ENCODE measurements at regions not wholly inside any gene's neighbourhood (a gene's known extent, or its start where the extent isn't known, plus 50 kb on each side); places are given as distances from the start of the nearest gene placed in this dataset.

- TF ChIP-seq TCF7L2 (IDR thresholded peaks at IDR 0.05; ENCODE audit: borderline replicate concordance, extremely low read depth, insufficient read depth, insufficient read length) (no peak), ZBTB33 (IDR thresholded peaks at IDR 0.05; ENCODE audit: extremely low read depth, insufficient replicate concordance, low read length) (no peak), EZH2 (IDR thresholded peaks at IDR 0.05) (no peak), RAD21 (IDR thresholded peaks at IDR 0.05; ENCODE audit: low read depth) (no peak), ZFX (IDR thresholded peaks at IDR 0.05) (no peak)
Measured at GRCh38 chr2:126839796-126840195, 58.9 kb upstream of the TEX51 start (continued).

- ChIA-PET CTCF (no interaction called here), POLR2A (interaction anchor here (0.5 kb wide), 1 partner anchor 1082 kb away, joined by 3 read pairs; no protein-coding TSS in a partner anchor), RAD21 (ENCODE audit: low non-redundant PET in 1 of 2, low total read pairs in 2 of 2, uncharacterized antibody in 2 of 2, unreplicated experiment in 2 of 2) (no interaction called here)
- Histone ChIP-seq H3K9me3 (ENCODE audit: control insufficient read depth in 1 of 2, insufficient read depth in 1 of 2, low read depth in 1 of 2, low read length in 2 of 2) (no peaks in the 10 kb centered on the region), H3K9me2 (ENCODE audit: insufficient read depth) (no peaks in the 10 kb centered on the region), H3K36me3 (ENCODE audit: control insufficient read depth in 1 of 2, insufficient read depth in 2 of 2, low read length in 2 of 2) (no peaks in the 10 kb centered on the region), H3K79me2 (ENCODE audit: insufficient read depth, low read length) (no peaks in the 10 kb centered on the region), H3K27ac (ENCODE audit: low read depth, low read length) (no peak overlapping the region), H3K4me1 (ENCODE audit: control insufficient read depth in 1 of 2, insufficient read depth in 2 of 2, low read length in 2 of 2) (no peaks in the 10 kb centered on the region), H3K27me3 (ENCODE audit: insufficient read depth, low read length) (peaks cover 13% of the 10 kb centered on the region), H2AFZ (ENCODE audit: low read depth, low read length, poor library complexity, severe bottlenecking) (no peak overlapping the region), H4K20me1 (ENCODE audit: insufficient read depth) (no peaks in the 10 kb centered on the region), H3K4me2 (ENCODE audit: low read length) (no peak overlapping the region), H3K9ac (ENCODE audit: low read length) (no peak overlapping the region), H3K4me3 (replicated peaks in 1 of 2; ENCODE audit: low read depth in 1 of 2, low read length in 2 of 2) (no peak overlapping the region)
- no peak for DNase-seq (ENCODE audit: low read depth, low spot score)
- no peak for ATAC-seq
- BruUV-seq (replicated peaks): no TSS peak
- TF ChIP-seq CTCF (IDR thresholded peaks at IDR 0.05 in 2 of 3, conservative IDR thresholded peaks at IDR 0.05 in 1 of 3; ENCODE audit: borderline replicate concordance in 1 of 3, insufficient read depth in 1 of 3, low read depth in 2 of 3, low read length in 2 of 3): no peak
- no peak for TF ChIP-seq ZFX (IDR thresholded peaks at IDR 0.05)
- TF ChIP-seq SIN3A (IDR thresholded peaks at IDR 0.05; ENCODE audit: low read depth): no peak
- TF ChIP-seq, protein P1, sequence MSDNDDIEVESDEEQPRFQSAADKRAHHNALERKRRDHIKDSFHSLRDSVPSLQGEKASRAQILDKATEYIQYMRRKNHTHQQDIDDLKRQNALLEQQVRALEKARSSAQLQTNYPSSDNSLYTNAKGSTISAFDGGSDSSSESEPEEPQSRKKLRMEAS (IDR thresholded peaks at IDR 0.05): no peak
- no peak for TF ChIP-seq ZNF274 (IDR thresholded peaks at IDR 0.05; ENCODE audit: low read depth, low read length)
- TF ChIP-seq CBX3 (IDR thresholded peaks at IDR 0.05; ENCODE audit: low read depth): no peak
- no peak for TF ChIP-seq CEBPB (IDR thresholded peaks at IDR 0.05; ENCODE audit: low read depth)
- intact Hi-C loops (cut with micrococcal nuclease): no loop called here
Measured at GRCh38 chr2:126843081-126843480, 55.6 kb upstream of the TEX51 start.
